ENCODE measurements at regions not wholly inside any gene's neighbourhood (a gene's known extent, or its start where the extent isn't known, plus 50 kb on each side); places are given as distances from the start of the nearest gene placed in this dataset.

DNA sequence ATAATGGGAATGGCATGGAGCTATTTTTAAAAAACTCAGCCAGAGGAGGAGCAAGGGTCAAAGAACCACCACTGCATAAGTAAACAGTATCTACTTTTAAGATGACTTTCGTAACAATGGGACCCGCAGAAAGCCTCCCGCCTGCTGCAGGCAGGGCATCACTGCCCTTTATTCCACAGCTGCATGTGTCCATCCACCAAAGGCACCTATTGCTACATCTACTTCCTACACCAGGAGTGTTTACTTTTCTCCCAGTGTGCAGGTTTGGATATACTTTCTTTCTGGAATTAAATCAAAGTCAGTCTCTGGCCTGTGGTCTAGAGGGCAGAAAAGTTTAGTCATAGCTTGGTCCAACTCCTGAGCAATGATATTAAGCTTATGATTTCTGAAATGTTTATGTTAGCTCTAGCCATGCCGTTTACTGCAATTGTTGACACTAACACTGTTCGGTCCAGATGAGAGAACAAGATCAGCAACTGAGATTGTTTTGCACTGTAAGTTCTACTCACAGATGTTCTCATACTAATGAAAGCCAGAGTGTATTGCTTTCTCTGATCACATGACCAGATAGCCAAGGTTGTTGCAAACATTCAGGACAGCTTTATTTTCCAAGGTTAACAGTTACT lies 391.5 kb downstream of the FGF10 start (continued):
- peak; percentile 93 for TF ChIP-seq PPARG (CRISPR knock-in tag; conservative IDR thresholded peaks at IDR 0.05)
- TF ChIP-seq ZNF709 (CRISPR knock-in tag; IDR thresholded peaks at IDR 0.05), result no peak
- no peak for TF ChIP-seq TGIF2 (CRISPR knock-in tag; IDR thresholded peaks at IDR 0.05)
- TF ChIP-seq, protein P1, sequence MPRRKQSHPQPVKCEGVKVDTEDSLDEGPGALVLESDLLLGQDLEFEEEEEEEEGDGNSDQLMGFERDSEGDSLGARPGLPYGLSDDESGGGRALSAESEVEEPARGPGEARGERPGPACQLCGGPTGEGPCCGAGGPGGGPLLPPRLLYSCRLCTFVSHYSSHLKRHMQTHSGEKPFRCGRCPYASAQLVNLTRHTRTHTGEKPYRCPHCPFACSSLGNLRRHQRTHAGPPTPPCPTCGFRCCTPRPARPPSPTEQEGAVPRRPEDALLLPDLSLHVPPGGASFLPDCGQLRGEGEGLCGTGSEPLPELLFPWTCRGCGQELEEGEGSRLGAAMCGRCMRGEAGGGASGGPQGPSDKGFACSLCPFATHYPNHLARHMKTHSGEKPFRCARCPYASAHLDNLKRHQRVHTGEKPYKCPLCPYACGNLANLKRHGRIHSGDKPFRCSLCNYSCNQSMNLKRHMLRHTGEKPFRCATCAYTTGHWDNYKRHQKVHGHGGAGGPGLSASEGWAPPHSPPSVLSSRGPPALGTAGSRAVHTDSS (CRISPR knock-in tag; conservative IDR thresholded peaks at IDR 0.05), result no peak
- no peak for TF ChIP-seq ZNF598 (CRISPR knock-in tag; IDR thresholded peaks at IDR 0.05; ENCODE audit: borderline replicate concordance)
- TF ChIP-seq BRD4 (CRISPR knock-in tag; IDR thresholded peaks at IDR 0.05), result no peak
- TF ChIP-seq FOXJ3 (CRISPR knock-in tag; IDR thresholded peaks at IDR 0.05; ENCODE audit: borderline replicate concordance), result peak; percentile 79; the same call in 1 of the 2 replicates
- TF ChIP-seq TBL1XR1 (IDR thresholded peaks at IDR 0.05; ENCODE audit: borderline replicate concordance, low read length, partially characterized antibody), result no peak
- TF ChIP-seq, protein P2, sequence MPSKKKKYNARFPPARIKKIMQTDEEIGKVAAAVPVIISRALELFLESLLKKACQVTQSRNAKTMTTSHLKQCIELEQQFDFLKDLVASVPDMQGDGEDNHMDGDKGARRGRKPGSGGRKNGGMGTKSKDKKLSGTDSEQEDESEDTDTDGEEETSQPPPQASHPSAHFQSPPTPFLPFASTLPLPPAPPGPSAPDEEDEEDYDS (CRISPR knock-in tag; IDR thresholded peaks at IDR 0.05), result peak; percentile 49; the same call in 1 of the 2 replicates
- no peak for TF ChIP-seq ZSCAN21 (CRISPR knock-in tag; IDR thresholded peaks at IDR 0.05; ENCODE audit: borderline replicate concordance)
- TF ChIP-seq SMARCC2 (IDR thresholded peaks at IDR 0.05), result no peak
- TF ChIP-seq, protein P3, sequence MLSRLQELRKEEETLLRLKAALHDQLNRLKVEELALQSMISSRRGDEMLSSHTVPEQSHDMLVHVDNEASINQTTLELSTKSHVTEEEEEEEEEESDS (CRISPR knock-in tag; IDR thresholded peaks at IDR 0.05; ENCODE audit: borderline replicate concordance), result no peak
- peak; percentile 91 for TF ChIP-seq FOXO1 (CRISPR knock-in tag; IDR thresholded peaks at IDR 0.05)
- TF ChIP-seq, protein P4, sequence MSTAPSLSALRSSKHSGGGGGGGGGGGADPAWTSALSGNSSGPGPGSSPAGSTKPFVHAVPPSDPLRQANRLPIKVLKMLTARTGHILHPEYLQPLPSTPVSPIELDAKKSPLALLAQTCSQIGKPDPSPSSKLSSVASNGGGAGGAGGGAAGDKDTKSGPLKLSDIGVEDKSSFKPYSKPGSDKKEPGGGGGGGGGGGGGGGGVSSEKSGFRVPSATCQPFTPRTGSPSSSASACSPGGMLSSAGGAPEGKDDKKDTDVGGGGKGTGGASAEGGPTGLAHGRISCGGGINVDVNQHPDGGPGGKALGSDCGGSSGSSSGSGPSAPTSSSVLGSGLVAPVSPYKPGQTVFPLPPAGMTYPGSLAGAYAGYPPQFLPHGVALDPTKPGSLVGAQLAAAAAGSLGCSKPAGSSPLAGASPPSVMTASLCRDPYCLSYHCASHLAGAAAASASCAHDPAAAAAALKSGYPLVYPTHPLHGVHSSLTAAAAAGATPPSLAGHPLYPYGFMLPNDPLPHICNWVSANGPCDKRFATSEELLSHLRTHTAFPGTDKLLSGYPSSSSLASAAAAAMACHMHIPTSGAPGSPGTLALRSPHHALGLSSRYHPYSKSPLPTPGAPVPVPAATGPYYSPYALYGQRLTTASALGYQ (CRISPR knock-in tag; IDR thresholded peaks at IDR 0.05), result no peak
- TF ChIP-seq, protein P5, sequence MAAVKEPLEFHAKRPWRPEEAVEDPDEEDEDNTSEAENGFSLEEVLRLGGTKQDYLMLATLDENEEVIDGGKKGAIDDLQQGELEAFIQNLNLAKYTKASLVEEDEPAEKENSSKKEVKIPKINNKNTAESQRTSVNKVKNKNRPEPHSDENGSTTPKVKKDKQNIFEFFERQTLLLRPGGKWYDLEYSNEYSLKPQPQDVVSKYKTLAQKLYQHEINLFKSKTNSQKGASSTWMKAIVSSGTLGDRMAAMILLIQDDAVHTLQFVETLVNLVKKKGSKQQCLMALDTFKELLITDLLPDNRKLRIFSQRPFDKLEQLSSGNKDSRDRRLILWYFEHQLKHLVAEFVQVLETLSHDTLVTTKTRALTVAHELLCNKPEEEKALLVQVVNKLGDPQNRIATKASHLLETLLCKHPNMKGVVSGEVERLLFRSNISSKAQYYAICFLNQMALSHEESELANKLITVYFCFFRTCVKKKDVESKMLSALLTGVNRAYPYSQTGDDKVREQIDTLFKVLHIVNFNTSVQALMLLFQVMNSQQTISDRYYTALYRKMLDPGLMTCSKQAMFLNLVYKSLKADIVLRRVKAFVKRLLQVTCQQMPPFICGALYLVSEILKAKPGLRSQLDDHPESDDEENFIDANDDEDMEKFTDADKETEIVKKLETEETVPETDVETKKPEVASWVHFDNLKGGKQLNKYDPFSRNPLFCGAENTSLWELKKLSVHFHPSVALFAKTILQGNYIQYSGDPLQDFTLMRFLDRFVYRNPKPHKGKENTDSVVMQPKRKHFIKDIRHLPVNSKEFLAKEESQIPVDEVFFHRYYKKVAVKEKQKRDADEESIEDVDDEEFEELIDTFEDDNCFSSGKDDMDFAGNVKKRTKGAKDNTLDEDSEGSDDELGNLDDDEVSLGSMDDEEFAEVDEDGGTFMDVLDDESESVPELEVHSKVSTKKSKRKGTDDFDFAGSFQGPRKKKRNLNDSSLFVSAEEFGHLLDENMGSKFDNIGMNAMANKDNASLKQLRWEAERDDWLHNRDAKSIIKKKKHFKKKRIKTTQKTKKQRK (IDR thresholded peaks at IDR 0.05; ENCODE audit: low read length), result no peak
- no peak for TF ChIP-seq ZBTB8A (CRISPR knock-in tag; IDR thresholded peaks at IDR 0.05; ENCODE audit: borderline replicate concordance, low read depth)
- TF ChIP-seq MXD4 (CRISPR knock-in tag; IDR thresholded peaks at IDR 0.05), result peak; percentile 27; the same call in 1 of the 2 replicates
- no peak for TF ChIP-seq ZFP62 (CRISPR knock-in tag; IDR thresholded peaks at IDR 0.05)
- peak; percentile 55; the same call in 1 of the 2 replicates for TF ChIP-seq MYC (CRISPR knock-in tag; IDR thresholded peaks at IDR 0.05; ENCODE audit: borderline replicate concordance)
- peak; percentile 96 for TF ChIP-seq FOXK1 (CRISPR knock-in tag; IDR thresholded peaks at IDR 0.05; ENCODE audit: borderline replicate concordance, low read depth)
- TF ChIP-seq, protein P6, sequence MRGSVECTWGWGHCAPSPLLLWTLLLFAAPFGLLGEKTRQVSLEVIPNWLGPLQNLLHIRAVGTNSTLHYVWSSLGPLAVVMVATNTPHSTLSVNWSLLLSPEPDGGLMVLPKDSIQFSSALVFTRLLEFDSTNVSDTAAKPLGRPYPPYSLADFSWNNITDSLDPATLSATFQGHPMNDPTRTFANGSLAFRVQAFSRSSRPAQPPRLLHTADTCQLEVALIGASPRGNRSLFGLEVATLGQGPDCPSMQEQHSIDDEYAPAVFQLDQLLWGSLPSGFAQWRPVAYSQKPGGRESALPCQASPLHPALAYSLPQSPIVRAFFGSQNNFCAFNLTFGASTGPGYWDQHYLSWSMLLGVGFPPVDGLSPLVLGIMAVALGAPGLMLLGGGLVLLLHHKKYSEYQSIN (CRISPR knock-in tag; IDR thresholded peaks at IDR 0.05; ENCODE audit: borderline replicate concordance), result no peak
- peak; percentile 79; the same call in 1 of the 2 replicates for TF ChIP-seq ZNF335 (CRISPR knock-in tag; IDR thresholded peaks at IDR 0.05)

Data from HepG2 (cell line).